HG03378 (cell line): ENCODE measurements at regions not wholly inside any gene's neighbourhood (a gene's known extent, or its start where the extent isn't known, plus 50 kb on each side); places are given as distances from the start of the nearest gene placed in this dataset.
"Not testable (repeated sequence)": the region's sequence is repeated elsewhere in the genome, so short reads cannot be mapped to it uniquely, and the experiment has no call there.

Experiments
- ATAC-seq: cut with Tn5 transposase; IDR thresholded peaks from one replicate; pipeline ENCODE4 v1.9.1; 2021; ENCODE audit warnings: mild to moderate bottlenecking, moderate library complexity; ENCODE audit not compliant: unreplicated experiment

- no peak for ATAC-seq
Observed at GRCh38 chr11:38751421-38751820, 2153.4 kb upstream of the RAG2 start.

- ATAC-seq = not testable (repeated sequence)
Observed at GRCh38 chr11:38746516-38746915, 2148.5 kb upstream of the RAG2 start.

GRCh38 chr11:38723361-38723760, 2125.3 kb upstream of the RAG2 start:
- ATAC-seq = no peak

GRCh38 chr11:38721586-38722315, 2123.7 kb upstream of the RAG2 start:
- ATAC-seq = no peak

- ATAC-seq = no peak
Observed at GRCh38 chr11:38718659-38719058, 2120.6 kb upstream of the RAG2 start.

GRCh38 chr11:38718049-38718448, 2120.0 kb upstream of the RAG2 start:
- ATAC-seq = no peak

- ATAC-seq = no peak
Observed at GRCh38 chr11:38711110-38711509, 2113.1 kb upstream of the RAG2 start.

- ATAC-seq = no peak
Observed at GRCh38 chr11:38710262-38710661, 2112.2 kb upstream of the RAG2 start.

GRCh38 chr11:38700111-38700510, 2102.1 kb upstream of the RAG2 start:
- ATAC-seq = no peak

- no peak for ATAC-seq
Observed at GRCh38 chr11:38693306-38693705, 2095.3 kb upstream of the RAG2 start.

GRCh38 chr11:38690211-38690610, 2092.2 kb upstream of the RAG2 start:
- ATAC-seq = not testable (repeated sequence)

GRCh38 chr11:38687008-38687407, 2089.0 kb upstream of the RAG2 start:
- no peak for ATAC-seq

- ATAC-seq = no peak
Observed at GRCh38 chr11:38683484-38683883, 2085.4 kb upstream of the RAG2 start.

- ATAC-seq = no peak
Observed at GRCh38 chr11:38680746-38681145, 2082.7 kb upstream of the RAG2 start.

- ATAC-seq = no peak
Observed at GRCh38 chr11:38680166-38680565, 2082.1 kb upstream of the RAG2 start.

GRCh38 chr11:38672445-38672844, 2074.4 kb upstream of the RAG2 start:
- no peak for ATAC-seq

GRCh38 chr11:38667359-38667758, 2069.3 kb upstream of the RAG2 start:
- no peak for ATAC-seq

GRCh38 chr11:38648604-38649003, 2050.6 kb upstream of the RAG2 start:
- ATAC-seq = no peak

- no peak for ATAC-seq
Observed at GRCh38 chr11:38646382-38646781, 2048.3 kb upstream of the RAG2 start.

GRCh38 chr11:38640854-38641253, 2042.8 kb upstream of the RAG2 start:
- no peak for ATAC-seq

GRCh38 chr11:38612701-38613100, 2014.7 kb upstream of the RAG2 start:
- ATAC-seq = no peak

GRCh38 chr11:38601371-38601770, 2003.3 kb upstream of the RAG2 start:
- not testable (repeated sequence) for ATAC-seq

- no peak for ATAC-seq
Observed at GRCh38 chr11:38598418-38598817, 2000.4 kb upstream of the RAG2 start.
